ENCODE measurements at regions not wholly inside any gene's neighbourhood (a gene's known extent, or its start where the extent isn't known, plus 50 kb on each side); places are given as distances from the start of the nearest gene placed in this dataset.
A peak's percentile ranks its signal among the peaks of the same experiment; 100 is the strongest.

DNA sequence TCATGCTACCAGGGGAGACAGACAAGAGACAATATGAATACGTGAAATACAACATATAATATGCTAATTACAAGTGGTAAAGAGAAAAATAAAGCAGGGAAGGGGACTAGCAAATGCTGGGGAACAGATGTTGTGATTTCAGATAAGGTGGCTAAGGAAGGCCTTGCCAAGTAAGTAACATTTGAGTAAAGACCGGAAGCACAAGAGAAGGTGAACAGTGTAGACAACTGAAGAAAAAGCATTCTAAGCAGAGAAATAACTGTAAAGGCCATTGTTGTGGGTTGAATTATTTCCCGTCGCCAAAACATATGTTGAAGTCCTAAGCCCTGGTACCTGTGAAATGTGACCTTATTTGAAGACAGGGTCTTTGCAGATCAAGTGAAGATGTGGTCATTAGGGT is 63.7 kb upstream of the EED start:
- no peaks in the 10 kb centered on the region for H3K9me3 Mint-ChIP-seq (ENCODE audit: unreplicated experiment)
- TF ChIP-seq, protein P1, sequence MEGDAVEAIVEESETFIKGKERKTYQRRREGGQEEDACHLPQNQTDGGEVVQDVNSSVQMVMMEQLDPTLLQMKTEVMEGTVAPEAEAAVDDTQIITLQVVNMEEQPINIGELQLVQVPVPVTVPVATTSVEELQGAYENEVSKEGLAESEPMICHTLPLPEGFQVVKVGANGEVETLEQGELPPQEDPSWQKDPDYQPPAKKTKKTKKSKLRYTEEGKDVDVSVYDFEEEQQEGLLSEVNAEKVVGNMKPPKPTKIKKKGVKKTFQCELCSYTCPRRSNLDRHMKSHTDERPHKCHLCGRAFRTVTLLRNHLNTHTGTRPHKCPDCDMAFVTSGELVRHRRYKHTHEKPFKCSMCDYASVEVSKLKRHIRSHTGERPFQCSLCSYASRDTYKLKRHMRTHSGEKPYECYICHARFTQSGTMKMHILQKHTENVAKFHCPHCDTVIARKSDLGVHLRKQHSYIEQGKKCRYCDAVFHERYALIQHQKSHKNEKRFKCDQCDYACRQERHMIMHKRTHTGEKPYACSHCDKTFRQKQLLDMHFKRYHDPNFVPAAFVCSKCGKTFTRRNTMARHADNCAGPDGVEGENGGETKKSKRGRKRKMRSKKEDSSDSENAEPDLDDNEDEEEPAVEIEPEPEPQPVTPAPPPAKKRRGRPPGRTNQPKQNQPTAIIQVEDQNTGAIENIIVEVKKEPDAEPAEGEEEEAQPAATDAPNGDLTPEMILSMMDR (IDR thresholded peaks at IDR 0.05), result no peak
- H3K27me3 Mint-ChIP-seq (ENCODE audit: unreplicated experiment), result no peaks in the 10 kb centered on the region
- no peak overlapping the region for H3K4me3 Mint-ChIP-seq (ENCODE audit: unreplicated experiment)
- no peak for DNase-seq (ENCODE audit: extremely low spot score, unreplicated experiment)
- H3K27ac Mint-ChIP-seq (ENCODE audit: unreplicated experiment), result no peak overlapping the region
- H3K4me1 Mint-ChIP-seq (ENCODE audit: unreplicated experiment), result peaks cover 22% of the 10 kb centered on the region
- no peaks in the 10 kb centered on the region for H3K36me3 Mint-ChIP-seq (ENCODE audit: unreplicated experiment)

DNA sequence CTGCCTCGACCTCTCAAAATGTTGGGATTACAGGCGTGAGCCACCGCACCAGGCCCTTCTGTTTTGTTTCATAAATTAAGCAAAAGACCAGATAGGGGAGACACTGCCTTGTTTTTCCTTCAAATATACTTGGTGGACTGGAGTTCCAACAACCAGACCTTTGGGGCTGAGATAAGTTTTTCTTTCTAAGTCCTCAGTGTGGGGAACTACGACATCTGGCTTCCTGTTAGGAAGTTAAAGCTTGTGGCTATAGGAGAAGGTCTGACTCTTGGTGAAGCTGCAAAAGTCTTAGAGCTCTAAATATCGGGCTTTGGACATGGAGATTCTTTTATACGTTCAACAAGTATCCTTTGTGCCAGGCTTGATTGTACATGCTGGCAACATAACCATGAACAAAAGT is 64.1 kb upstream of the EED start:
- DNase-seq (ENCODE audit: extremely low spot score, unreplicated experiment), result no peak
- H3K4me3 Mint-ChIP-seq (ENCODE audit: unreplicated experiment), result no peak overlapping the region
- H3K9me3 Mint-ChIP-seq (ENCODE audit: unreplicated experiment), result no peaks in the 10 kb centered on the region
- H3K27me3 Mint-ChIP-seq (ENCODE audit: unreplicated experiment), result no peaks in the 10 kb centered on the region
- no peak overlapping the region for H3K27ac Mint-ChIP-seq (ENCODE audit: unreplicated experiment)
- H3K4me1 Mint-ChIP-seq (ENCODE audit: unreplicated experiment), result peaks cover 22% of the 10 kb centered on the region
- H3K36me3 Mint-ChIP-seq (ENCODE audit: unreplicated experiment), result no peaks in the 10 kb centered on the region
- TF ChIP-seq, protein P1 (IDR thresholded peaks at IDR 0.05), result no peak

DNA sequence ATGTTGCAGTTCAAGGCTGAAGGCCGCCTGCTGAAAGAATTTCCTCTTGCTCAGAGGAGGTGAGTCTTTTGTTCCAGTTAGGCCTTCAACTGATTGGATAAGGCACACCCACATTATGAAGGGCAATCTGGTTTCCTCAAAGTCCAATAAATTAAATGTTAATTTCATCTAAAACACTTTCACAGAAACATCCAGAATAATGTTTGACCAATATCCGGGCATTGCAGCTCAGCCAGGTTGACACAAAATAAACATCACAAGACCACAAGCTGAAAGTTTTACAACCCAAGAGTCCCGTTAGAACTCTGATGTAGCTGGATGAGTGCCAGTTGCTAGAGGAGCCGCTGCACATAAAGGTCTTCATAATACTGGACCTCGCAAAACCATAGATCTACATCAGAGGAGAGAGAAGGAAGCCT is 64.9 kb upstream of the EED start:
- DNase-seq (ENCODE audit: extremely low spot score, unreplicated experiment), result no peak
- Mint-ChIP-seq H3K4me1 (ENCODE audit: unreplicated experiment) (peaks cover 22% of the 10 kb centered on the region), H3K9me3 (ENCODE audit: unreplicated experiment) (no peaks in the 10 kb centered on the region)

DNA sequence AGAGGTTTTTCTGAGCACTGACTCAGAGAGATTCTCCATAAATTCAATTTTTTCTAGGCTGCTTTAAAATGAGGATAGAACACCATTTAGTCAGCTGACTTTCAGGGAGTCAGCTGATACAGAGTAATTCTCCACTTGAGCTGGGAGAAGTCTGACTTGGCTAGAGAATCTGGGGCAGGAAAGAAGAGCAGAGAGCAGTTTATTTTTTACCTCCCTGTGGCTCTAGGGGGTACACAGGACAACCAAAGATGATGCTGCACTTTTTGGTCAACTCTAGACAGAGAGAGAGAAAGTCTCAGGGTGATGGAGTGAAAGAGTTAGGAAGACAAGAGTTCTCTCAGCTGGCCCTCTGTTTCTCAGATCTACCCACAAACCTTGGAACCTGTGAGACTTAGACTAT is 67.3 kb upstream of the EED start:
- no peaks in the 10 kb centered on the region for H3K36me3 Mint-ChIP-seq (ENCODE audit: unreplicated experiment)
- no peaks in the 10 kb centered on the region for H3K27me3 Mint-ChIP-seq (ENCODE audit: unreplicated experiment)
- H3K9me3 Mint-ChIP-seq (ENCODE audit: unreplicated experiment), result no peaks in the 10 kb centered on the region
- DNase-seq (ENCODE audit: extremely low spot score, unreplicated experiment), result no peak
- peaks cover 22% of the 10 kb centered on the region for H3K4me1 Mint-ChIP-seq (ENCODE audit: unreplicated experiment)
- TF ChIP-seq, protein P1 (IDR thresholded peaks at IDR 0.05), result no peak
- H3K4me3 Mint-ChIP-seq (ENCODE audit: unreplicated experiment), result no peak overlapping the region
- peak overlapping the region; percentile 4 for H3K27ac Mint-ChIP-seq (ENCODE audit: unreplicated experiment)

More for the DNA sequence above, 64.9 kb upstream of the EED start:
- Mint-ChIP-seq H3K4me3 (ENCODE audit: unreplicated experiment) (no peak overlapping the region), H3K27ac (ENCODE audit: unreplicated experiment) (no peak overlapping the region), H3K36me3 (ENCODE audit: unreplicated experiment) (no peaks in the 10 kb centered on the region), H3K27me3 (ENCODE audit: unreplicated experiment) (no peaks in the 10 kb centered on the region)
- TF ChIP-seq, protein P1 (IDR thresholded peaks at IDR 0.05), result no peak

DNA sequence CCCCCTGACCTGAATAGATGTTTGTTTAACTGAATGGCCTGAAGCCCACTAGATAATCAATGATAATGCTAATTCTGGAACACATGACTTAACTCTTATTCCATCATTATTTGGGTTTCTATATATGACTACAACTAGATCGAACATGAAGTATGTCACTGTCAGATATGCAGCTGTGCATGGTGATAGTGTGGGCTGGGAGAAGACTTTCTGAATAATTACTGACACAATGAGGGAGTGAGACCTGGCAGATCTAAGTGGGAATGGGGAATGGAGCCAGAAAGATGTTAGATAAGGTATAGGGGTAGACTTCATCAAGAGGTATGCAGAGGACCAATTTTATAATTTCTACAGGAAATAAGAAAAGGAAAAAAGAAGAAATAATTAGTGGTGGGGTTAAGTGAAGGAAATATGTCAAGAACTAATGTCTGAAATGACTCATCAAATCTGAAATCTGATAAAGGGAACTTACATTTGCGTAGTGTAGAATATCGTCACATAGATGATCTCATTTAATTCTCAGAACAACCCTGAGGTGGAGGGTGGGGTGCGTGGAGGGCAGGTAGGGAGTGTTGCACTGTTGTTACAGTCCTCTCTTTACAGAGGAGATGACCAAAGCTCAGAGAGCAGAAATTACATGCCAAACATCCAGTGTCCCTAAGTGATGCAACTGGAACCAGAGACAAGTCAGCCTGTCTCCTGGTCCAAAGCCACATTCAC is 68.2 kb upstream of the EED start:
- peaks cover 22% of the 10 kb centered on the region for H3K4me1 Mint-ChIP-seq (ENCODE audit: unreplicated experiment)
- no peaks in the 10 kb centered on the region for H3K36me3 Mint-ChIP-seq (ENCODE audit: unreplicated experiment)
- H3K27ac Mint-ChIP-seq (ENCODE audit: unreplicated experiment), result no peak overlapping the region
- no peaks in the 10 kb centered on the region for H3K27me3 Mint-ChIP-seq (ENCODE audit: unreplicated experiment)
- TF ChIP-seq, protein P1 (IDR thresholded peaks at IDR 0.05), result no peak
- H3K4me3 Mint-ChIP-seq (ENCODE audit: unreplicated experiment), result no peak overlapping the region
- DNase-seq (ENCODE audit: extremely low spot score, unreplicated experiment), result no peak
- no peaks in the 10 kb centered on the region for H3K9me3 Mint-ChIP-seq (ENCODE audit: unreplicated experiment)

Measured in osteocyte (in vitro differentiated cells).